ENCODE measurements at regions not wholly inside any gene's neighbourhood (a gene's known extent, or its start where the extent isn't known, plus 50 kb on each side); places are given as distances from the start of the nearest gene placed in this dataset.

- WGBS = 93% methylated on average over 2 of the region's 2 CpGs
- Histone ChIP-seq H3K27me3 (replicated peaks; ENCODE audit: insufficient read depth) (no peaks in the 10 kb centered on the region), H3K9me3 (no peaks in the 10 kb centered on the region), H3K27ac (no peak overlapping the region), H3K36me3 (no peaks in the 10 kb centered on the region), H3K4me3 (no peak overlapping the region), H3K4me1 (replicated peaks) (no peaks in the 10 kb centered on the region)
- DNase-seq (ENCODE audit: low spot score) = no peak
- TF ChIP-seq POLR2A (IDR thresholded peaks at IDR 0.05) (no peak), CTCF (IDR thresholded peaks at IDR 0.05) (no peak), POLR2AphosphoS5 (IDR thresholded peaks at IDR 0.05) (no peak)
- intact Hi-C loops (cut with DNase I) = no loop called here
Measured at GRCh38 chr11:106236295-106236694, 158.8 kb downstream of the AASDHPPT start.

- Histone ChIP-seq H3K27ac (no peak overlapping the region), H3K4me1 (replicated peaks) (no peaks in the 10 kb centered on the region), H3K4me3 (no peak overlapping the region), H3K27me3 (replicated peaks; ENCODE audit: insufficient read depth) (no peaks in the 10 kb centered on the region), H3K9me3 (no peaks in the 10 kb centered on the region), H3K36me3 (no peaks in the 10 kb centered on the region)
- no peak for TF ChIP-seq POLR2A (IDR thresholded peaks at IDR 0.05)
- WGBS = 75% methylated on average over 1 of the region's 1 CpG
- no peak for DNase-seq (ENCODE audit: low spot score)
- intact Hi-C loops (cut with DNase I) = no loop called here
Measured at GRCh38 chr11:106238704-106239360, 161.4 kb downstream of the AASDHPPT start.

- TF ChIP-seq POLR2AphosphoS5 (IDR thresholded peaks at IDR 0.05) (no peak), POLR2A (IDR thresholded peaks at IDR 0.05) (no peak), CTCF (IDR thresholded peaks at IDR 0.05) (no peak)
- intact Hi-C loops (cut with DNase I) = no loop called here
- no peak for DNase-seq (ENCODE audit: low spot score)
- 91% methylated on average over 6 of the region's 6 CpGs for WGBS
- no peak overlapping the region for H3K4me3 ChIP-seq
- no peaks in the 10 kb centered on the region for H3K36me3 ChIP-seq
- H3K27ac ChIP-seq = no peak overlapping the region
- no peaks in the 10 kb centered on the region for H3K9me3 ChIP-seq
- H3K27me3 ChIP-seq (replicated peaks; ENCODE audit: insufficient read depth) = no peaks in the 10 kb centered on the region
- H3K4me1 ChIP-seq (replicated peaks) = no peaks in the 10 kb centered on the region
Measured at GRCh38 chr11:106241601-106242257, 164.3 kb downstream of the AASDHPPT start.

GRCh38 chr11:106242718-106243415, 165.4 kb downstream of the AASDHPPT start:
- Histone ChIP-seq H3K27me3 (replicated peaks; ENCODE audit: insufficient read depth) (no peaks in the 10 kb centered on the region), H3K9me3 (no peaks in the 10 kb centered on the region), H3K36me3 (no peaks in the 10 kb centered on the region), H3K27ac (no peak overlapping the region), H3K4me1 (replicated peaks) (no peaks in the 10 kb centered on the region), H3K4me3 (no peak overlapping the region)
- WGBS = 58% methylated on average over 2 of the region's 2 CpGs
- DNase-seq (ENCODE audit: low spot score) = no peak
- intact Hi-C loops (cut with DNase I) = no loop called here
- TF ChIP-seq POLR2AphosphoS5 (IDR thresholded peaks at IDR 0.05) (no peak), POLR2A (IDR thresholded peaks at IDR 0.05) (no peak), CTCF (IDR thresholded peaks at IDR 0.05) (no peak)

GRCh38 chr11:106246495-106246894, 169.0 kb downstream of the AASDHPPT start:
- Histone ChIP-seq H3K36me3 (no peaks in the 10 kb centered on the region), H3K4me3 (no peak overlapping the region)

More at GRCh38 chr11:106246495-106246894, 169.0 kb downstream of the AASDHPPT start:
- no peaks in the 10 kb centered on the region for H3K4me1 ChIP-seq (replicated peaks)
- DNase-seq (ENCODE audit: low spot score) = no peak
- H3K27ac ChIP-seq = no peak overlapping the region
- H3K9me3 ChIP-seq = no peaks in the 10 kb centered on the region
- no peaks in the 10 kb centered on the region for H3K27me3 ChIP-seq (replicated peaks; ENCODE audit: insufficient read depth)
- WGBS = 97% methylated on average over 3 of the region's 3 CpGs
- TF ChIP-seq POLR2AphosphoS5 (IDR thresholded peaks at IDR 0.05) = no peak
- TF ChIP-seq CTCF (IDR thresholded peaks at IDR 0.05) = no peak
- intact Hi-C loops (cut with DNase I) = no loop called here

Measured in prostate gland (tissue), 2 donors.